Neural progenitor cell (in vitro differentiated cells): ENCODE measurements at regions not wholly inside any gene's neighbourhood (a gene's known extent, or its start where the extent isn't known, plus 50 kb on each side); places are given as distances from the start of the nearest gene placed in this dataset.

ENCODE experiments used
- CTCF ChIP-seq: fragments of 200-600 bp; sonication (generic); IDR thresholded peaks from 2 replicates; pipeline ENCODE4 v1.5.1; 2017; ENCODE audit warnings: antibody characterized with exemption, mild to moderate bottlenecking
- EZH2phosphoT487 ChIP-seq: fragments of 200-600 bp; sonication (generic); IDR thresholded peaks from 2 replicates; pipeline ENCODE4 v1.6.1; 2017; ENCODE audit warnings: antibody characterized with exemption

- TF ChIP-seq CTCF (no peak), EZH2phosphoT487 (no peak)
Observed at GRCh38 chr6:120965814-120966213, 368.5 kb downstream of the TBC1D32 start.
